PC-9 (cell line): ENCODE measurements at regions not wholly inside any gene's neighbourhood (a gene's known extent, or its start where the extent isn't known, plus 50 kb on each side); places are given as distances from the start of the nearest gene placed in this dataset.

Experiments
- BruUV-seq: library from RNA; stranded (reverse); fragments of 400-500 nt; replicated peaks from 2 replicates; lab custom pipeline; 2021; lab: Mats Ljungman, UMichigan
- CTCF ChIA-PET: fragments of 300-600 bp; sonication (Branson Sonifier 250); formaldehyde crosslinking; loops from one replicate; lab custom pipeline; 2022; ENCODE audit warnings: antibody characterized with exemption; lab: Charles Lee
- POLR2A ChIA-PET: fragments of 300-600 bp; sonication (Branson Sonifier 250); formaldehyde crosslinking; loops from one replicate; lab custom pipeline; 2022; ENCODE audit warnings: antibody characterized with exemption; ENCODE audit not compliant: unreplicated experiment; lab: Charles Lee
- DNase-seq, 2 experiments: peaks; one replicate each; pipeline versions ENCODE4 v3.0.0 to v3.0.0-alpha.2; 2015 to 2022; ENCODE audit warnings: mixed read lengths in 1 of 2
- H2AFZ ChIP-seq: fragments of 200-600 bp; sonication (generic); 2 replicates; pipeline ENCODE4 v1.8.1; 2017; ENCODE audit warnings: antibody characterized with exemption
- H3F3A ChIP-seq: fragments of 200-600 bp; sonication (generic); 2 replicates; pipeline ENCODE4 v1.8.1; 2017; ENCODE audit warnings: antibody characterized with exemption, mild to moderate bottlenecking, low read depth; ENCODE audit not compliant: insufficient read depth
- H3K27ac ChIP-seq: fragments of 200-600 bp; sonication (generic); 2 replicates; pipeline ENCODE4 v1.6.1; 2016; ENCODE audit warnings: mixed run types
- H3K27me3 ChIP-seq: fragments of 200-600 bp; sonication (generic); 2 replicates; pipeline ENCODE4 v1.6.1; 2016; ENCODE audit warnings: low read depth, mixed run types; ENCODE audit not compliant: insufficient read depth
- H3K36me3 ChIP-seq: fragments of 200-600 bp; sonication (generic); 2 replicates; pipeline ENCODE4 v1.6.1; 2016; ENCODE audit warnings: low read depth, mixed run types
- H3K4me1 ChIP-seq: fragments of 200-600 bp; sonication (generic); replicated peaks from 2 replicates; pipeline ENCODE4 v1.6.1; 2016; ENCODE audit warnings: mixed run types; ENCODE audit not compliant: insufficient read depth
- H3K4me2 ChIP-seq: fragments of 200-600 bp; sonication (generic); 2 replicates; pipeline ENCODE4 v1.6.1; 2017; ENCODE audit warnings: mixed run types
- H3K4me3 ChIP-seq: fragments of 200-600 bp; sonication (generic); 2 replicates; pipeline ENCODE4 v1.6.1; 2016; ENCODE audit warnings: mixed run types
- H3K79me2 ChIP-seq: fragments of 200-600 bp; sonication (generic); 2 replicates; pipeline ENCODE4 v1.6.1; 2017; ENCODE audit warnings: low read depth, mixed run types
- H3K9me2 ChIP-seq: fragments of 200-600 bp; sonication (generic); 2 replicates; pipeline ENCODE4 v1.8.1; 2017; ENCODE audit warnings: mild to moderate bottlenecking; ENCODE audit not compliant: insufficient read depth
- H3K9me3 ChIP-seq: fragments of 200-600 bp; sonication (generic); 2 replicates; pipeline ENCODE4 v1.8.1; 2016; ENCODE audit warnings: low read depth; ENCODE audit not compliant: insufficient read depth
- H4K20me1 ChIP-seq: fragments of 200-600 bp; sonication (generic); 2 replicates; pipeline ENCODE4 v1.8.1; 2017; ENCODE audit not compliant: insufficient read depth
- CTCF ChIP-seq: fragments of 200-600 bp; sonication (generic); conservative IDR thresholded peaks from 2 replicates; pipeline ENCODE4 v1.6.1; 2017; ENCODE audit warnings: mixed run types, antibody characterized with exemption, mild to moderate bottlenecking, moderate library complexity
- EZH2 ChIP-seq: fragments of 200-600 bp; sonication (generic); IDR thresholded peaks from 2 replicates; pipeline ENCODE4 v1.8.0; 2017; ENCODE audit warnings: antibody characterized with exemption, low read depth
- intact Hi-C: fragments of 100-400 bp; cut with micrococcal nuclease; formaldehyde crosslinking; loops from one replicate; pipeline ENCODE4 v1.10.0; 2022; ENCODE audit not compliant: unreplicated experiment

- ChIA-PET CTCF (no interaction called here), POLR2A (no interaction called here)
- peaks cover 3% of the 10 kb centered on the region; the same call in 1 of the 2 replicates for H3K9me3 ChIP-seq
- TF ChIP-seq EZH2 (no peak), CTCF (no peak)
- H3K4me2 ChIP-seq: no peak overlapping the region
- no peak overlapping the region for H2AFZ ChIP-seq
- no peak for DNase-seq
- H3K79me2 ChIP-seq: no peaks in the 10 kb centered on the region
- no peaks in the 10 kb centered on the region for H4K20me1 ChIP-seq
- no peak overlapping the region for H3K27ac ChIP-seq
- no TSS peak for BruUV-seq
- H3F3A ChIP-seq: no peaks in the 10 kb centered on the region
- no peaks in the 10 kb centered on the region for H3K36me3 ChIP-seq
- H3K4me3 ChIP-seq: no peak overlapping the region
- intact Hi-C loops: no loop called here
- no peaks in the 10 kb centered on the region; the same call in 1 of the 2 replicates for H3K27me3 ChIP-seq
- no peaks in the 10 kb centered on the region for H3K9me2 ChIP-seq
- H3K4me1 ChIP-seq: no peaks in the 10 kb centered on the region
Observed at GRCh38 chr12:94023879-94024278, 124.5 kb upstream of the PLXNC1 start.

GRCh38 chr12:94025068-94025467, 123.3 kb upstream of the PLXNC1 start:
- no peak overlapping the region for H3K4me3 ChIP-seq
- peaks cover 3% of the 10 kb centered on the region; the same call in 1 of the 2 replicates for H3K27me3 ChIP-seq
- no peak overlapping the region for H3K27ac ChIP-seq
- H3K79me2 ChIP-seq: no peaks in the 10 kb centered on the region
- H3K4me1 ChIP-seq: no peaks in the 10 kb centered on the region
- no TSS peak for BruUV-seq
- H3F3A ChIP-seq: no peaks in the 10 kb centered on the region
- TF ChIP-seq EZH2 (no peak), CTCF (no peak)
- no peaks in the 10 kb centered on the region for H3K9me2 ChIP-seq
- POLR2A ChIA-PET: no interaction called here
- no peak overlapping the region for H2AFZ ChIP-seq
- H3K9me3 ChIP-seq: peaks cover 3% of the 10 kb centered on the region; the same call in 1 of the 2 replicates
- intact Hi-C loops: no loop called here
- H4K20me1 ChIP-seq: no peaks in the 10 kb centered on the region
- no peak overlapping the region for H3K4me2 ChIP-seq
- DNase-seq: no peak
- H3K36me3 ChIP-seq: no peaks in the 10 kb centered on the region
- CTCF ChIA-PET: no interaction called here

GRCh38 chr12:94025756-94026155, 122.6 kb upstream of the PLXNC1 start:
- no peak overlapping the region for H2AFZ ChIP-seq
- POLR2A ChIA-PET: no interaction called here
- H3K36me3 ChIP-seq: no peaks in the 10 kb centered on the region
- CTCF ChIA-PET: no interaction called here
- no peak overlapping the region for H3K27ac ChIP-seq
- no TSS peak for BruUV-seq
- no peak overlapping the region for H3K4me2 ChIP-seq
- intact Hi-C loops: no loop called here
- H3F3A ChIP-seq: no peaks in the 10 kb centered on the region
- H3K4me3 ChIP-seq: no peak overlapping the region
- peaks cover 3% of the 10 kb centered on the region; the same call in 1 of the 2 replicates for H3K9me3 ChIP-seq
- no peak for DNase-seq
- TF ChIP-seq EZH2 (no peak), CTCF (no peak)
- no peaks in the 10 kb centered on the region for H3K9me2 ChIP-seq
- H4K20me1 ChIP-seq: no peaks in the 10 kb centered on the region
- H3K27me3 ChIP-seq: peaks cover 3% of the 10 kb centered on the region; the same call in 1 of the 2 replicates
- H3K4me1 ChIP-seq: no peaks in the 10 kb centered on the region
- no peaks in the 10 kb centered on the region for H3K79me2 ChIP-seq
